Astrocyte (in vitro differentiated cells and primary cell): ENCODE measurements at regions not wholly inside any gene's neighbourhood (a gene's known extent, or its start where the extent isn't known, plus 50 kb on each side); places are given as distances from the start of the nearest gene placed in this dataset.
"Not testable (repeated sequence)": the region's sequence is repeated elsewhere in the genome, so short reads cannot be mapped to it uniquely, and the experiment has no call there.

Experiments used
- DNase-seq: peaks from one replicate; pipeline ENCODE4 v3.0.0-alpha.2; 2010; ENCODE audit warnings: low read depth
- FAIRE-seq: peaks from 2 replicates; lab custom pipeline; 2011; peaks lifted over from hg19 to GRCh38; lab: Jason Lieb, UNC
- H2AFZ ChIP-seq: 2 replicates; pipeline ENCODE4 v1.6.0; 2012; ENCODE audit warnings: low read depth, low read length, inconsistent platforms
- H3K27ac ChIP-seq: 2 replicates; pipeline ENCODE4 v1.5.1; 2011; ENCODE audit warnings: low read depth, low read length, inconsistent platforms
- H3K27me3 ChIP-seq: 2 replicates; pipeline ENCODE4 v1.6.0; 2011; ENCODE audit warnings: low read length, inconsistent platforms; ENCODE audit not compliant: insufficient read depth
- H3K36me3 ChIP-seq: 2 replicates; pipeline ENCODE4 v1.5.1; 2011; ENCODE audit warnings: low read length, inconsistent platforms; ENCODE audit not compliant: insufficient read depth
- H3K4me1 ChIP-seq: 2 replicates; pipeline ENCODE4 v1.5.1; 2011; ENCODE audit warnings: low read length, inconsistent platforms; ENCODE audit not compliant: insufficient read depth
- H3K4me2 ChIP-seq: 2 replicates; pipeline ENCODE4 v1.6.0; 2012; ENCODE audit warnings: low read length, inconsistent platforms
- H3K4me3 ChIP-seq: 2 replicates; pipeline ENCODE4 v1.5.1; 2011; ENCODE audit warnings: low read depth, mild to moderate bottlenecking, low read length, inconsistent platforms; ENCODE audit not compliant: insufficient read depth
- H3K79me2 ChIP-seq: 2 replicates; pipeline ENCODE4 v1.6.0; 2012; ENCODE audit warnings: mild to moderate bottlenecking, low read length, inconsistent platforms; ENCODE audit not compliant: insufficient read depth
- H3K9ac ChIP-seq: 2 replicates; pipeline ENCODE4 v1.6.0; 2012; ENCODE audit warnings: mild to moderate bottlenecking, low read length, inconsistent platforms
- H3K9me3 ChIP-seq: 2 replicates; pipeline ENCODE4 v1.5.1; 2012; ENCODE audit warnings: low read depth, mild to moderate bottlenecking, low read length, inconsistent platforms; ENCODE audit not compliant: insufficient read depth
- H4K20me1 ChIP-seq: 2 replicates; pipeline ENCODE4 v1.6.0; 2012; ENCODE audit warnings: low read length, inconsistent platforms; ENCODE audit not compliant: insufficient read depth
- H3K27ac Mint-ChIP-seq: one replicate; pipeline ENCODE4 v1.8.0; 2021; ENCODE audit warnings: mild to moderate bottlenecking, mixed read lengths; ENCODE audit not compliant: unreplicated experiment
- H3K27me3 Mint-ChIP-seq: one replicate; pipeline ENCODE4 v1.8.0; 2021; ENCODE audit warnings: low read depth, mixed read lengths; ENCODE audit not compliant: unreplicated experiment
- H3K36me3 Mint-ChIP-seq: one replicate; pipeline ENCODE4 v1.8.0; 2021; ENCODE audit warnings: low read depth, mixed read lengths; ENCODE audit not compliant: unreplicated experiment
- H3K4me1 Mint-ChIP-seq: one replicate; pipeline ENCODE4 v1.8.0; 2021; ENCODE audit warnings: low read depth, mixed read lengths; ENCODE audit not compliant: unreplicated experiment
- H3K4me3 Mint-ChIP-seq: one replicate; pipeline ENCODE4 v1.8.0; 2021; ENCODE audit warnings: mild to moderate bottlenecking, moderate library complexity, mixed read lengths; ENCODE audit not compliant: unreplicated experiment
- H3K9me3 Mint-ChIP-seq: one replicate; pipeline ENCODE4 v1.8.0; 2021; ENCODE audit warnings: mild to moderate bottlenecking, mixed read lengths; ENCODE audit not compliant: unreplicated experiment
- CTCF ChIP-seq: IDR thresholded peaks from 2 replicates; pipeline ENCODE4 v1.5.1; 2011; ENCODE audit warnings: low read depth, mild to moderate bottlenecking, inconsistent platforms, low read length, moderate library complexity; ENCODE audit not compliant: insufficient read depth
- EZH2 ChIP-seq: IDR thresholded peaks from 2 replicates; pipeline ENCODE4 v1.6.1; 2012; ENCODE audit warnings: mild to moderate bottlenecking, low read length, inconsistent platforms; ENCODE audit not compliant: insufficient read depth

GRCh38 chr6:48535582-48536009, 424.6 kb upstream of the PTCHD4 start:
- Histone ChIP-seq H2AFZ (no peak overlapping the region), H3K4me2 (no peak overlapping the region), H3K4me1 (no peaks in the 10 kb centered on the region), H3K4me3 (no peak overlapping the region), H3K9me3 (no peaks in the 10 kb centered on the region), H3K27me3 (peaks cover 43% of the 10 kb centered on the region), H4K20me1 (no peaks in the 10 kb centered on the region), H3K9ac (no peak overlapping the region), H3K27ac (no peak overlapping the region), H3K36me3 (no peaks in the 10 kb centered on the region), H3K79me2 (no peaks in the 10 kb centered on the region)
- Mint-ChIP-seq H3K27ac (no peak overlapping the region), H3K4me3 (no peak overlapping the region), H3K27me3 (peaks cover 69% of the 10 kb centered on the region), H3K9me3 (peaks cover 7% of the 10 kb centered on the region), H3K36me3 (no peaks in the 10 kb centered on the region), H3K4me1 (peaks cover 17% of the 10 kb centered on the region)
- DNase-seq (peak; percentile 94), FAIRE-seq (no peak)
- no peak for TF ChIP-seq CTCF
- TF ChIP-seq EZH2: no peak

- Mint-ChIP-seq H3K4me1 (peaks cover 15% of the 10 kb centered on the region), H3K27me3 (peaks cover 31% of the 10 kb centered on the region)
- FAIRE-seq, H3K4me2 ChIP-seq, H3K4me1 ChIP-seq, H4K20me1 ChIP-seq, DNase-seq, H3K27ac ChIP-seq, H3K9ac ChIP-seq, H3K36me3 Mint-ChIP-seq, H3K9me3 ChIP-seq, H3K79me2 ChIP-seq, H2AFZ ChIP-seq, H3K4me3 ChIP-seq, H3K27ac Mint-ChIP-seq, H3K36me3 ChIP-seq, H3K4me3 Mint-ChIP-seq, H3K9me3 Mint-ChIP-seq: not testable (repeated sequence)
- peaks cover 25% of the 10 kb centered on the region for H3K27me3 ChIP-seq
Measured at GRCh38 chr6:48530978-48531377, 420.0 kb upstream of the PTCHD4 start.

- Histone ChIP-seq H3K79me2 (no peaks in the 10 kb centered on the region), H3K4me3 (no peak overlapping the region), H2AFZ (no peak overlapping the region), H3K27ac (no peak overlapping the region), H3K27me3 (peaks cover 8% of the 10 kb centered on the region), H3K4me2 (no peak overlapping the region), H4K20me1 (no peaks in the 10 kb centered on the region), H3K9ac (no peak overlapping the region), H3K9me3 (no peaks in the 10 kb centered on the region), H3K36me3 (no peaks in the 10 kb centered on the region), H3K4me1 (no peaks in the 10 kb centered on the region)
- H3K36me3 Mint-ChIP-seq: no peaks in the 10 kb centered on the region
- DNase-seq (no peak), FAIRE-seq (no peak)
- H3K4me1 Mint-ChIP-seq: no peaks in the 10 kb centered on the region
- H3K27ac Mint-ChIP-seq: no peak overlapping the region
- TF ChIP-seq EZH2 (no peak), CTCF (no peak)
- peaks cover 1% of the 10 kb centered on the region for H3K9me3 Mint-ChIP-seq
- H3K27me3 Mint-ChIP-seq: peaks cover 18% of the 10 kb centered on the region
- no peak overlapping the region for H3K4me3 Mint-ChIP-seq
Measured at GRCh38 chr6:48525849-48526248, 414.9 kb upstream of the PTCHD4 start.
